ENCODE measurements at regions not wholly inside any gene's neighbourhood (a gene's known extent, or its start where the extent isn't known, plus 50 kb on each side); places are given as distances from the start of the nearest gene placed in this dataset.

- Histone ChIP-seq H3K4me1 (ENCODE audit: insufficient read depth, insufficient read length) (no peaks in the 10 kb centered on the region), H3K27me3 (ENCODE audit: insufficient read depth, insufficient read length) (no peaks in the 10 kb centered on the region), H3K36me3 (ENCODE audit: insufficient read depth, insufficient read length, low read length) (no peaks in the 10 kb centered on the region), H3K4me3 (ENCODE audit: insufficient read length, low read depth) (no peak overlapping the region), H3K9ac (ENCODE audit: insufficient read length, low read depth) (no peak overlapping the region), H3K9me3 (ENCODE audit: insufficient read depth, low read length) (no peaks in the 10 kb centered on the region)
- no peak for DNase-seq (ENCODE audit: low read depth, low spot score)
- TF ChIP-seq ZNF274 (IDR thresholded peaks at IDR 0.05; ENCODE audit: low read depth, low read length): no peak
- TF ChIP-seq SUZ12 (IDR thresholded peaks at IDR 0.05; ENCODE audit: extremely low read depth, insufficient read depth, insufficient read length): no peak
- no peak for TF ChIP-seq YY1 (IDR thresholded peaks at IDR 0.05; ENCODE audit: insufficient read depth, insufficient read length)
Measured at GRCh38 chr9:105023788-105024187, 95.8 kb upstream of the ABCA1 start.

- no peaks in the 10 kb centered on the region for H3K4me1 ChIP-seq (ENCODE audit: insufficient read depth, insufficient read length)
Measured at GRCh38 chr9:105024529-105024928, 96.6 kb upstream of the ABCA1 start.

GRCh38 chr9:105026451-105026850 lies 98.5 kb upstream of the ABCA1 start:
- no peaks in the 10 kb centered on the region for H3K36me3 ChIP-seq (ENCODE audit: insufficient read depth, insufficient read length, low read length)
- no peak overlapping the region for H3K4me3 ChIP-seq (ENCODE audit: insufficient read length, low read depth)
- H3K27me3 ChIP-seq (ENCODE audit: insufficient read depth, insufficient read length): no peaks in the 10 kb centered on the region
- no peak for DNase-seq (ENCODE audit: low read depth, low spot score)
- no peaks in the 10 kb centered on the region for H3K9me3 ChIP-seq (ENCODE audit: insufficient read depth, low read length)
- no peak for TF ChIP-seq SUZ12 (IDR thresholded peaks at IDR 0.05; ENCODE audit: extremely low read depth, insufficient read depth, insufficient read length)
- no peak for TF ChIP-seq YY1 (IDR thresholded peaks at IDR 0.05; ENCODE audit: insufficient read depth, insufficient read length)
- TF ChIP-seq ZNF274 (IDR thresholded peaks at IDR 0.05; ENCODE audit: low read depth, low read length): no peak
- H3K4me1 ChIP-seq (ENCODE audit: insufficient read depth, insufficient read length): no peaks in the 10 kb centered on the region
- H3K9ac ChIP-seq (ENCODE audit: insufficient read length, low read depth): no peak overlapping the region

More at GRCh38 chr9:105024529-105024928, 96.6 kb upstream of the ABCA1 start:
- TF ChIP-seq ZNF274 (IDR thresholded peaks at IDR 0.05; ENCODE audit: low read depth, low read length) (no peak), YY1 (IDR thresholded peaks at IDR 0.05; ENCODE audit: insufficient read depth, insufficient read length) (no peak), SUZ12 (IDR thresholded peaks at IDR 0.05; ENCODE audit: extremely low read depth, insufficient read depth, insufficient read length) (no peak)
- Histone ChIP-seq H3K36me3 (ENCODE audit: insufficient read depth, insufficient read length, low read length) (no peaks in the 10 kb centered on the region), H3K9me3 (ENCODE audit: insufficient read depth, low read length) (no peaks in the 10 kb centered on the region), H3K27me3 (ENCODE audit: insufficient read depth, insufficient read length) (no peaks in the 10 kb centered on the region), H3K4me3 (ENCODE audit: insufficient read length, low read depth) (no peak overlapping the region), H3K9ac (ENCODE audit: insufficient read length, low read depth) (no peak overlapping the region)
- no peak for DNase-seq (ENCODE audit: low read depth, low spot score)

DNA sequence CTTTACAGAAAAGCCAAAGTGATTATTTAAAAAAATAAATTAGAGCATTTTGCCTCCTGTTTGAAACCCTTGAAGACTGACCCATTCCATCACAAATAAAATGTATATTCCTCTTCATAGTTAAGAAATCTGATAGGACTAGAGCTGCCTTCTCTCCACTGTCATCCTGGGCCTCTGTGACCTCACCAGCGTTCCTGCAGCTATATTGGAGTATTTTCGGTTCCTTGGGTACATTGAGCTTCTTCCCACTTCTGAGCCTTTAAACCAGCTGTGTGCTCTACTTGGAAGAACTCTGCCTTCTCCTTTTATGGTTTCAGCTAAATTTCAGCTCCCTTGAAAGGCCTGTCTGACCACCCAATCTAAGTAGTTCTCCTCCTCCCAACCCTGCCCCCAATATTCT lies 99.1 kb upstream of the ABCA1 start:
- Histone ChIP-seq H3K36me3 (ENCODE audit: insufficient read depth, insufficient read length, low read length) (no peaks in the 10 kb centered on the region), H3K4me1 (ENCODE audit: insufficient read depth, insufficient read length) (no peaks in the 10 kb centered on the region), H3K9me3 (ENCODE audit: insufficient read depth, low read length) (no peaks in the 10 kb centered on the region), H3K4me3 (ENCODE audit: insufficient read length, low read depth) (no peak overlapping the region), H3K9ac (ENCODE audit: insufficient read length, low read depth) (no peak overlapping the region), H3K27me3 (ENCODE audit: insufficient read depth, insufficient read length) (no peaks in the 10 kb centered on the region)
- TF ChIP-seq YY1 (IDR thresholded peaks at IDR 0.05; ENCODE audit: insufficient read depth, insufficient read length) (no peak), SUZ12 (IDR thresholded peaks at IDR 0.05; ENCODE audit: extremely low read depth, insufficient read depth, insufficient read length) (no peak), ZNF274 (IDR thresholded peaks at IDR 0.05; ENCODE audit: low read depth, low read length) (no peak)
- DNase-seq (ENCODE audit: low read depth, low spot score): no peak

DNA sequence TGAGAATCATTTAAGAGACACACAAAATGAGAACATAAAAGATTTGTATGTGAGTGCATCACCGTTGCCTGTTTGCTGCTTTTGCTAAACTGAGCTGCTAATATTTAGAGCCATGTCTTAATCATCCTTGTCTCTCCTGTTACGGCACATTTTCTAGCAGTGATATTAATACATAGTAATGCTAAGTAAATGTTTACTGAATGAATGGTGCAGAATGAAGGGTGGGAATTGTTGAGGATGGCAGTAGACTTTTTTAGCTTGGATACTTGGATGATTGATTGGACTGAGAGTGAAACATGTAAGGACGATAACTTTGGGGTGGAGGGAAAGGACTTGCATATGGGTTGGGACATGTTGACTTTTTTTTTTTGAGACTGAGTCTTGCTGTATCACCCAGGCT lies 102.3 kb upstream of the ABCA1 start:
- Histone ChIP-seq H3K9ac (ENCODE audit: insufficient read length, low read depth) (no peak overlapping the region), H3K4me1 (ENCODE audit: insufficient read depth, insufficient read length) (no peaks in the 10 kb centered on the region), H3K9me3 (ENCODE audit: insufficient read depth, low read length) (peaks cover 24% of the 10 kb centered on the region), H3K27me3 (ENCODE audit: insufficient read depth, insufficient read length) (no peaks in the 10 kb centered on the region), H3K36me3 (ENCODE audit: insufficient read depth, insufficient read length, low read length) (no peaks in the 10 kb centered on the region), H3K4me3 (ENCODE audit: insufficient read length, low read depth) (no peak overlapping the region)
- TF ChIP-seq SUZ12 (IDR thresholded peaks at IDR 0.05; ENCODE audit: extremely low read depth, insufficient read depth, insufficient read length) (no peak), YY1 (IDR thresholded peaks at IDR 0.05; ENCODE audit: insufficient read depth, insufficient read length) (no peak), ZNF274 (IDR thresholded peaks at IDR 0.05; ENCODE audit: low read depth, low read length) (no peak)
- no peak for DNase-seq (ENCODE audit: low read depth, low spot score)

GRCh38 chr9:105037139-105037538 lies 109.2 kb upstream of the ABCA1 start:
- Histone ChIP-seq H3K27me3 (ENCODE audit: insufficient read depth, insufficient read length) (no peaks in the 10 kb centered on the region), H3K36me3 (ENCODE audit: insufficient read depth, insufficient read length, low read length) (no peaks in the 10 kb centered on the region), H3K4me3 (ENCODE audit: insufficient read length, low read depth) (no peak overlapping the region), H3K4me1 (ENCODE audit: insufficient read depth, insufficient read length) (no peaks in the 10 kb centered on the region), H3K9me3 (ENCODE audit: insufficient read depth, low read length) (peaks cover 34% of the 10 kb centered on the region), H3K9ac (ENCODE audit: insufficient read length, low read depth) (no peak overlapping the region)
- DNase-seq (ENCODE audit: low read depth, low spot score): no peak
- TF ChIP-seq YY1 (IDR thresholded peaks at IDR 0.05; ENCODE audit: insufficient read depth, insufficient read length) (no peak), ZNF274 (IDR thresholded peaks at IDR 0.05; ENCODE audit: low read depth, low read length) (no peak), SUZ12 (IDR thresholded peaks at IDR 0.05; ENCODE audit: extremely low read depth, insufficient read depth, insufficient read length) (no peak)

- Histone ChIP-seq H3K9me3 (ENCODE audit: insufficient read depth, low read length) (peaks cover 26% of the 10 kb centered on the region), H3K27me3 (ENCODE audit: insufficient read depth, insufficient read length) (no peaks in the 10 kb centered on the region), H3K9ac (ENCODE audit: insufficient read length, low read depth) (no peak overlapping the region), H3K4me1 (ENCODE audit: insufficient read depth, insufficient read length) (no peaks in the 10 kb centered on the region), H3K4me3 (ENCODE audit: insufficient read length, low read depth) (no peak overlapping the region), H3K36me3 (ENCODE audit: insufficient read depth, insufficient read length, low read length) (no peaks in the 10 kb centered on the region)
- no peak for DNase-seq (ENCODE audit: low read depth, low spot score)
- TF ChIP-seq ZNF274 (IDR thresholded peaks at IDR 0.05; ENCODE audit: low read depth, low read length): no peak
- no peak for TF ChIP-seq YY1 (IDR thresholded peaks at IDR 0.05; ENCODE audit: insufficient read depth, insufficient read length)
- no peak for TF ChIP-seq SUZ12 (IDR thresholded peaks at IDR 0.05; ENCODE audit: extremely low read depth, insufficient read depth, insufficient read length)
Measured at GRCh38 chr9:105038051-105038450, 110.1 kb upstream of the ABCA1 start.

Data from NT2/D1 (cell line).